ENCODE measurements at regions not wholly inside any gene's neighbourhood (a gene's known extent, or its start where the extent isn't known, plus 50 kb on each side); places are given as distances from the start of the nearest gene placed in this dataset.

DNA sequence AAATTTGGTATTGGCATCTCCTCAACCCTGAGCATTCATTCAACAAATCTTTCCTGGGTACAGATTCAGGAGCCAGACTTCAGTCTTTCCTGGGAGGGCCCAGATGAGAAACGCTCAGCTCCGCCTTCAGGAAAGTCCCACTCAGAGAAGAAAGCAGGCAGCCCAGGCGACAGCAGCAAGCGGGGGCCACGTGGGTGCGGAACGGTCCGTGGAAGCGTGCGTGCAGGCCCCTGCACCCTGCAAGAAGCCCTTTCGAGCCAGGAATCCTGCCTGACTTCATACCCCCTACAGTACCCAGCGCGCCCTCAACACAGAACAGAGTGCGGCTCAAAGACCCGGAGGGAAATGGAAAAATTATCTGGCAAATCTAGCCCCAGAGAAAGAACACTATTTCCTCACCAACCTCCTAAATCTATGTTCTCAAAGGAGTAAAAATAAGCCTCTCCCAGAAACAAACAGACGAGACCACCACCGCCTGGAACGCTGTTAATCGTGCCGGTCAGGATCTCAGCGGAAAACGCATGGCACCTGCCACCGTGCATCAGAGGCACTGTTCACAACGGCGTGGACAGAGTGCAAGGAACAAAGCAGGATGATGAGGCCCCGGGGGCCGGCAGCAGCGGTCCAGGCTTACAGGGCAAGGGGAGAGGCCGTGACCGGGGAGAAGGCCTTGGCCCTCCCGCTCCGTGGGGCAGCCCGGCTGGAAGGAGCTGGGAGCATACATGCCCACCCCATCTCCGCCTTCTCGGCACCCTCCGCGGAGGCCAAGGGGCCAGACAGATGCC lies 318.3 kb downstream of the EIPR1 start:
- no peak for DNase-seq

GRCh38 chr2:3054066-3054465 lies 323.6 kb downstream of the EIPR1 start:
- DNase-seq: no peak

GRCh38 chr2:3051266-3051665 lies 326.4 kb downstream of the EIPR1 start:
- DNase-seq: no peak

- DNase-seq: no peak
Observed at GRCh38 chr2:3046170-3046865, 331.3 kb downstream of the EIPR1 start.

DNA sequence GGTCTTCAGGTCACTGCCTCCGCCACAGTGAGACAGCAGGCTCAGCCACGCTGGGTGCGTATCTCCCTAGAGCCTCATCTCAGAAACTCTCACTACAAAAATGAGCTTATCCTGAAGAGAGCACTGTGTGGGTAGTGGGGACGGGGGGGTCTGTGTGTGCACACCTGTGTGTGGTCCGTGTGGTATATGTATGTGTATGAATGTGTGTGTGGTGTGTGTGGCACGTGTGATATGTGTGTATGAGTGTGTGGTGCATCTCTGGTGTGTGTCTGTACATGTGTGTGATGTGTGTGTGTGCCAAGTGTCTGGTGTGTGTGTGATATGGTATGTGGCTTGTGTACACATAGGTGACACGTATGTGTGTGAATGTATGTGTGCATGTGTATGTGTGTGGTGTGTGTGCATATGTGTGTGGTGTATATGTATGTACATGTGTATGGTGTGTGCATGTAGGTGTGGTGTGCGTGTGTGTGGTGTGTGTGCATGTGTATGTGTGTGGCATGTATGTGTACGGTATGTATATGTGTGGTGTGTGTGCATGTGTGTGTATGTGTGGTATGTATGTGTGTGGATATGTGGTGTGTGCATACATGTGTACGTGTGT lies 332.2 kb downstream of the EIPR1 start:
- DNase-seq: no peak

DNA sequence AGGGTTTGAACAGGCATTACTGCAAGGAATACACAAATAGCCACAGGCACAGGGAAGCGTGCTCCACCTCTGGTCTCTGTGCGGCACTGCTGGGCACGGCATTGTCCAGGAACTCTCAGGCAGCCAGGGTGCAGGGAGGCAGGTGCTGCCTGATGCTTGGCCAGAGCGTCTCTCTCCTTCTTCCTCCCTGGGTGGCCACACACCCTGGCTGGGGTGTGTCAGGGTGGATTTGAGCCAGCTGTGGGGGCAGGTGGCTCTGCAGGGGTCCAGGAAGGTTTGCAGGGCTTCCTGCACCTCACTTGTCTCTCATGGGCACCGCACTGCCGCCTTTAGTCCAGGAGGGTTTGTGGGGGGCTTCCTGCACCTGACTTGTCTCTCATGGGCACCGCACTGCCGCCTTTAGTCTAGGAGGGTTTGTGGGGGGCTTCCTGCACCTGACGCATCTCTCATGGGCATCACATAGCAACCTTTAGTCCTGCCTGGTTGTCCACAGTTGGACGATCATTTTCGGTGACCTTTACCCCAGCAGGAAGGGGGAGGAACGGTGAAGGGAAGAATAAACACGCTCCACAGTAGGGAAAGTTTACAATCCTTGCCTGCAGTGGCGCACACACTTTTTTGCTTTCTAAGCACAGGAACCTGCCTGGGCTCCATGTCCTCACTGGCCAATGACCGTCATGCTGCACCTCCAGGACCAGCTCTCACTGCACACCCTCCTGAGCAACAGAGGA lies 332.9 kb downstream of the EIPR1 start:
- DNase-seq: no peak

- no peak for DNase-seq
Observed at GRCh38 chr2:3043726-3044125, 333.9 kb downstream of the EIPR1 start.

DNA sequence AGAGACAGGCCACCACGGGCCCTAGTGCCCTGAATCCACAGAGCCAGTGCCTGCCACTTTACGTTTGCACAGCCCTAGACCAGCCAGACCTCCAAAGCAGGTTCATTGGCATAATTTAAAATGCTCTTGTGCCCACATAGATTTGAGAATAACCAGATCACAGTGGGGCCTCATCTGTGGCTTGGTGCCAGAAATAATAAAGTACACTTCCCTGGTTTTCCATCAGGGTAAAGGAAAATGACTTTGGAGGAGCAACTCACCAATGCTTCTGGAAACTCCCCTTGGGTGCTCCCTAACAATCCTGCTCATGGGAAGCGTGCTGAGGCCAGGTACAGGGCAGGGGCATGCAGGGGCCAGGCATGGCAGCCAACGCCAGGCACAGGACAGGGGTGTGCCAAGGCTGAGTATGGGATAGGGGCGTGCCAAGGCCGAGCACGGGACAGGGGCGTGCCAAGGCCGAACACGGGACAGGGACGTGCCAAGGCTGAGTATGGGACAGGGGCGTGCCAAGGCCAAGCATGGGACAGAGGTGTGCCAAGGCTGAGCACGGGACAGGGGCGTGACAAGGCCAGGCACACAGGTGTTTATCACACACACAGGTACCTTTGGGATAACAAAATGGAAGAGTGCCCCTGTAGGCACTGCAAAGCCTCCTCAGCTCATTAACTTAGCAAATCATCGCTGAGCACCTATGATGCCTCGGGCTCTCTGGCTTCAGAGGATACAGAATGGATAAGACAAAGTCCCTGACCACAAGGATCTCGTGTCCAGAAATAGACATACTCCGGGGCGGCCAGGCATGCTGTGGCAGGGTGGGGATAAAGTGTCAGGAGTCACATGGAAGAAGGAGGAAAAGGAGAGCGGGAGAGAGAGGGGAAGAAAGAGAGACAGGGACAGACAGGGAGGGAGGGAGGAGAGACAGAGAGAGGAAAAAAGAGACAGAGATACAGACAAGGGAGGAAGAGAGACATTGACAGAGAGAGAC lies 334.7 kb downstream of the EIPR1 start:
- DNase-seq: no peak

DNA sequence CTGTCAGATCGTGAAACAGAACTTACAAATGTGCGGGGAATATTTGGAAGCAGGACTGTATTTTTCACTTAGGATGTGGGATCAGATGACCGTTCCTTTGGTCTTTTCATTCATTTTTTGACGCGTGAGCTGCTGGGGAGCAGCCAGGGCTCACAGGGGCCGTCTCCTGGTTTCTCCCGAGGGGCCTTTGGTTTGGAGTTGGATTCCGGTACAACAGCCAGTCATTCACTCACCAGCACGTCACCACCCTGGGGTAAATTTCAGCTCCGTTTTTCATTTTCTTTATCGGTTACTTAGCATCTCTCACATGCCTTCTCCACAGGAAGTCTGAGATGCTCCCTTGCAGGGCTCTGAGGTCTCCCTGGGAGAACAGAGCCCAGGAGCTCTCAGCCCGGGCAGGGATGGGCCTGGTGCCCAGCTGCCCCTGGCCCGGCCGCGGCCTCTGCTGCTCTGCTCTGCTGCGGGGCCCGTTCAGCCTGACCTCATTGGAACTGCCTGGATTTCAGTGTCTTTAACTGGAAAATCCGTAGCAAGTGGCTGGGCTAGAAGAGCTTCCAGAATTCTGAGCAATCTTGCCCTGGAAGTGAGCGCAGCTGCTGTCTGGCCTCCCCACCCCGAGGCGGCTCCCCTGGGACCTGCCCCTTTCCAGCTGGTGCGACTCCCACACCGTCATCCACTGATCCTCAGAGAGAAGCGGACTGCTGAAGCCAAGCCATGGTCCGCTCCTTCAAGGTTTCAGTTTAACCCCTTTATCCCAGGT lies 335.6 kb downstream of the EIPR1 start:
- DNase-seq: no peak

GRCh38 chr2:3041246-3041645 lies 336.4 kb downstream of the EIPR1 start:
- no peak for DNase-seq

DNA sequence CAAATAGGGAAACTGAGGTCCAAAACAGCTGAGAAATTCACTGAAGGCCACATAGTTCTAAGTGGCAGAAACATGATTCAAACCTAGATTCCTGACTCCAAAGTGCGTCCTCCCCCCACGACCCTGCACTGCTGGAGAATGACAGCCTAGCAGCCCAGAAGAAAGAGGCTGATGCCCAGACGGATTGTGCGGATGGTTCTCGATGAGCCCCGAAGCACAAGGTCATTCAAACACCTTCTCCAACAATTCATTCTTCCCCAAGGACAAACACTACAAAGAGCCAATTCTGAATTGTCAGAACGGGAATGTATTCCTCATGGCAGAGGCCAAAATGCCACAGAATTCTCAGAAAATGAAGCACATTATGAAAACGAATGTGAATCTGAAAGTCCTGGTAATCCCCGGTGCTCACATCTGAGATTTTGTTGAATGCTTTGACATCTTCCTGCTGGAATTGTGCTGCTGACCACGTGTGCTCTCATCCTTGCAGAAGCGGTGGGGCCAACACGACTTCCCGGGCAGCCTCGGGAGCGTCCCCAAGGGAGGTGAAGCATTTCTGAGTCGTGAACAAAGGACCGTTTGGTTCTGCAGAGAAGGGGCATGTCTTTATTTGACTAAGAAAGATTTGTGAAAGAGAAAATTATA lies 337.0 kb downstream of the EIPR1 start:
- no peak for DNase-seq

- DNase-seq: no peak
Observed at GRCh38 chr2:3040066-3040428, 337.6 kb downstream of the EIPR1 start.

- DNase-seq: no peak
Observed at GRCh38 chr2:3039188-3040065, 338.2 kb downstream of the EIPR1 start.

DNA sequence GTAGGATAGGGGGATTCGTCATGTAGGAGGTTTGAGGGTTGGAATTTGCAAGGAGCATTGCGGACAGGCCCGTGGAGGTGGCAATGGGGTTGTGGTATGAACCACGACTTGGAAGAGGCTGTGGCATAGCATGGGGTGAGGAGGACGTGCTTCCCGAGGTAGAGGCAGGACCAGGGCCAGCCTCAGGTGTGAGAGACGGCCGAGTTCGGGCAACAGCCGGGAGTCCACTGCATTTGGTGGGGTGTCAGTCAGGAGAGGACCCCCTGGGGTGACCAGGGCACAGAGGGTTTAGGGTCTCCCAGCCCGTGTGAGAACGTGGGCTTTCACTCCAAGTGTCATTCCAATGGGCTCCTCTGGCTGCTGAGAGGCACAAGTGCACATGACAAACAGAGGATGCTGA lies 339.0 kb downstream of the EIPR1 start:
- DNase-seq: no peak

DNA sequence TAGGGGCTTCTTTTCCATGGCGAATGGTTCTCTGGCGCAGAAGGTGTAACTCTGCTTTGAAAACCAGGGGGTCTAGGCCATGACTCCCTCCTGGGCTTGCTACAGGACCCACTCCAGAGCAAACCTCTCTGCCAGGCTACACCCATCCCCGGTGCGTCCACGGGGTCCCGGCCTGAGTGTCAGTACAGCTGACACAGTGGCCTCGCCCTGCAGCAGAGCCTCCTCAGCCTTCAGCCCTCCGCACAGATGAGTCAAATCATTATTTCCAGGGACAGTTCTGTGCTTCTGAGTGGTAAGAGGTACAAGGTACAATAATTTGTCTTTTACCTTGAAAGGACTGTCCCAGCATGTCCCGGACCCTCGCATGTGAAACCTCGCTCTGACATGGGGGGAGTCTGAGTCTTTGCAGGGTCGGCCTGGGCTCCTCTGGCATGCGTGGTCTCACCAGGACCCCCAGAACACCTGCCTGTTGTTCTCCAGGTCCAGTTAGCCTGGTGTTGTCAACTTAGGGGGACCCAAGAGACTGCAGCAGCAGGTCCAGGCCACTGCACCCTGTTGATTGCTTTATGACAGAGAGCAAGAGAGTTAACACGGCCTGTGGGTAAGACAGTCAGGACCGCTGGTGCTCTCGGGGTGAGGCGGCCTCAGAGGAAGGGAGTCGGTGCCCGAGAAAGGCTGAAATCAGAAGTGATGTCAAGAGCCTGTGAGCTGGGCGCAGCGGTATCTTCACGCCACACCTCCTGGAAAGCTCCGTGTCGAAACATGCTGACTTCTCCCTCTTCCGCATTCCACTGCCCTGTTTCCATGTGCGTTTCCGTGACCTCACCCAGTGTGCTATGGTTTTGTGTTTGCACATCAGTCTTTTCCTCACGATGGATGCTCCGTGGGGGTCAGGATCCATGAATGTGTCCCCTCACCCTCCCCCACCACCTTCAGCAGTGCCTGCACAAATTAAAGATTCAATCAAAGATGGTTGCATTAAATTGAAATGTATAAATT lies 340.1 kb downstream of the EIPR1 start:
- no peak for DNase-seq

GRCh38 chr2:3036432-3037125 lies 341.0 kb downstream of the EIPR1 start:
- DNase-seq: no peak

- DNase-seq: no peak
Observed at GRCh38 chr2:3035385-3036050, 342.1 kb downstream of the EIPR1 start.

Measured in MV-4-11 (cell line).